Adrenal gland (tissue), 5 donors: ENCODE measurements at regions not wholly inside any gene's neighbourhood (a gene's known extent, or its start where the extent isn't known, plus 50 kb on each side); places are given as distances from the start of the nearest gene placed in this dataset.

Source experiments
- POLR2A ChIP-seq, 2 donors: fragments of 450-650 bp; IDR thresholded peaks; one replicate each; pipeline ENCODE4 v1.6.1; 2017; ENCODE audit warnings: antibody characterized with exemption in 2 of 2, mild to moderate bottlenecking in 2 of 2, moderate library complexity in 1 of 2
- TF ChIP-seq, protein P1 (sequence below), 6 experiments: fragments of 450-650 bp in 4 of 6; fragments of 200-600 bp in 2 of 6; sonication (generic) in 1 of 6; IDR thresholded peaks; 1 replicate in 5 of 6; 2 replicates in 1 of 6; pipeline versions ENCODE4 v1.5.1 to v1.8.0; 2016 to 2021; ENCODE audit warnings: antibody characterized with exemption in 6 of 6, mild to moderate bottlenecking in 2 of 6, moderate library complexity in 1 of 6
- donor health status: DM: no; HTN: no; CAD: no.

DNA sequence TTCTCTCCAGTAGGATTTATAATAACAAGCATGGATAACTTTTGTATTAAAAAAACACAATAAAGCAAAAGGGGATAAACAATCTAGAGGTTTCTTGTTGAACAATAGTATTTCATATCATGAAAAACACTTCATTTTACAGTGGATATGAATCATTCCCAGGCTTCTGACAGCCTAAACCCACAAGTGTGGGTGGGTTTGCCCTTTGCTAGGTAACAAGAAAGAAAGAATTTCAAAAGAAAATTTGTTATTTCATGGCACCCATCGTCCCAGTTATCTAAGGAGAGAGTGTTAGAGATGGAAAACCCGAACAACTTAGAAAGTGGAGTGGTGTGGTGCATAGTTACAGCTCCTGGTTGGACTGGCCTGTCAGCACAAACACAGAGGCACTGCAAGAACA is 76.1 kb upstream of the GPR6 start:
- TF ChIP-seq, protein P1, sequence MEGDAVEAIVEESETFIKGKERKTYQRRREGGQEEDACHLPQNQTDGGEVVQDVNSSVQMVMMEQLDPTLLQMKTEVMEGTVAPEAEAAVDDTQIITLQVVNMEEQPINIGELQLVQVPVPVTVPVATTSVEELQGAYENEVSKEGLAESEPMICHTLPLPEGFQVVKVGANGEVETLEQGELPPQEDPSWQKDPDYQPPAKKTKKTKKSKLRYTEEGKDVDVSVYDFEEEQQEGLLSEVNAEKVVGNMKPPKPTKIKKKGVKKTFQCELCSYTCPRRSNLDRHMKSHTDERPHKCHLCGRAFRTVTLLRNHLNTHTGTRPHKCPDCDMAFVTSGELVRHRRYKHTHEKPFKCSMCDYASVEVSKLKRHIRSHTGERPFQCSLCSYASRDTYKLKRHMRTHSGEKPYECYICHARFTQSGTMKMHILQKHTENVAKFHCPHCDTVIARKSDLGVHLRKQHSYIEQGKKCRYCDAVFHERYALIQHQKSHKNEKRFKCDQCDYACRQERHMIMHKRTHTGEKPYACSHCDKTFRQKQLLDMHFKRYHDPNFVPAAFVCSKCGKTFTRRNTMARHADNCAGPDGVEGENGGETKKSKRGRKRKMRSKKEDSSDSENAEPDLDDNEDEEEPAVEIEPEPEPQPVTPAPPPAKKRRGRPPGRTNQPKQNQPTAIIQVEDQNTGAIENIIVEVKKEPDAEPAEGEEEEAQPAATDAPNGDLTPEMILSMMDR (IDR thresholded peaks at IDR 0.05): no peak
- TF ChIP-seq POLR2A (IDR thresholded peaks at IDR 0.05): no peak
